H1 (cell line): ENCODE measurements at regions not wholly inside any gene's neighbourhood (a gene's known extent, or its start where the extent isn't known, plus 50 kb on each side); places are given as distances from the start of the nearest gene placed in this dataset.
A peak's percentile ranks its signal among the peaks of the same experiment; 100 is the strongest.

Experiments used
- CTCF ChIA-PET: fragments of 300-600 bp; sonication (Branson Sonifier 250); formaldehyde crosslinking; loops from one replicate; lab custom pipeline; 2021; ENCODE audit not compliant: partially characterized antibody; lab: Charles Lee
- POLR2A ChIA-PET: fragments of 300-600 bp; sonication (Branson Sonifier 250); formaldehyde crosslinking; loops from one replicate; lab custom pipeline; 2021; ENCODE audit warnings: inconsistent platforms; ENCODE audit not compliant: partially characterized antibody; lab: Charles Lee
- DNase-seq, 2 experiments: peaks; one replicate each; pipeline versions ENCODE4 v3.0.0 to v3.0.0-alpha.2; 2010 to 2022; ENCODE audit warnings: low spot score in 2 of 2, low read depth in 1 of 2, mixed read lengths in 1 of 2
- FAIRE-seq: peaks from 2 replicates; lab custom pipeline; 2011; peaks lifted over from hg19 to GRCh38; lab: Jason Lieb, UNC
- H2AFZ ChIP-seq: 2 replicates; pipeline ENCODE4 v1.8.1; 2012; ENCODE audit warnings: low read length, inconsistent platforms
- H2AK5ac ChIP-seq: 2 replicates; pipeline ENCODE4 v1.6.1; 2013; ENCODE audit warnings: low read depth, low read length
- H2BK120ac ChIP-seq: replicated peaks from 2 replicates; pipeline ENCODE3; 2013; ENCODE audit warnings: low read depth, low read length, inconsistent platforms
- H2BK12ac ChIP-seq: 2 replicates; pipeline ENCODE4 v1.6.1; 2013; ENCODE audit warnings: low read depth, low read length
- H2BK15ac ChIP-seq: 2 replicates; pipeline ENCODE4 v1.6.1; 2013; ENCODE audit warnings: low read length
- H2BK20ac ChIP-seq: 2 replicates; pipeline ENCODE4 v1.6.1; 2013; ENCODE audit warnings: low read length
- H2BK5ac ChIP-seq: 2 replicates; pipeline ENCODE4 v1.6.1; 2013; ENCODE audit warnings: low read depth, low read length
- H3K14ac ChIP-seq: 2 replicates; pipeline ENCODE4 v1.6.1; 2013; ENCODE audit warnings: inconsistent platforms; ENCODE audit not compliant: insufficient read length
- H3K18ac ChIP-seq: 2 replicates; pipeline ENCODE4 v1.6.1; 2013; ENCODE audit warnings: low read length; ENCODE audit errors: extremely low read depth
- H3K23ac ChIP-seq: 2 replicates; pipeline ENCODE4 v1.6.1; 2013; ENCODE audit warnings: inconsistent platforms; ENCODE audit not compliant: insufficient read length
- H3K23me2 ChIP-seq: 2 replicates; pipeline ENCODE4 v1.6.1; 2013; ENCODE audit warnings: low read depth, low read length
- H3K27ac ChIP-seq: 2 replicates; pipeline ENCODE4 v1.6.1; 2011; ENCODE audit warnings: low read depth, low read length, inconsistent platforms
- H3K27me3 ChIP-seq, 4 experiments: replicated peaks in 1 of 4; 1 replicate in 1 of 4; 2 replicates in 3 of 4; pipeline versions ENCODE4 v1.6.1 to v1.8.1; 2011 to 2013; ENCODE audit warnings: low read length in 3 of 4, mild to moderate bottlenecking in 3 of 4, inconsistent platforms in 2 of 4, mixed read lengths in 2 of 4, moderate library complexity in 1 of 4; ENCODE audit not compliant: control insufficient read depth in 3 of 4, insufficient read depth in 3 of 4; ENCODE audit errors: extremely low read depth in 1 of 4
- H3K36me3 ChIP-seq, 4 experiments: 2 replicates each; pipeline versions ENCODE4 v1.6.1 to v1.8.1; 2011 to 2013; ENCODE audit warnings: mild to moderate bottlenecking in 4 of 4, low read length in 3 of 4, moderate library complexity in 2 of 4, control low read depth in 1 of 4, inconsistent platforms in 1 of 4; ENCODE audit not compliant: insufficient read depth in 4 of 4, control insufficient read depth in 2 of 4
- H3K4ac ChIP-seq: replicated peaks from 2 replicates; pipeline ENCODE3; 2013; ENCODE audit warnings: low read length, low read depth, mixed read lengths, inconsistent platforms; ENCODE audit not compliant: insufficient read length
- H3K4me1 ChIP-seq, 4 experiments: replicated peaks in 1 of 4; 1 replicate in 1 of 4; 2 replicates in 3 of 4; pipeline versions ENCODE4 v1.6.1 to v1.8.1; 2011 to 2013; ENCODE audit warnings: low read length in 3 of 4, inconsistent platforms in 2 of 4, mixed read lengths in 1 of 4; ENCODE audit not compliant: insufficient read depth in 4 of 4, control insufficient read depth in 3 of 4
- H3K4me2 ChIP-seq, 2 experiments: 2 replicates each; pipeline versions ENCODE4 v1.6.1 to v1.8.1; 2011 to 2013; ENCODE audit warnings: low read depth in 2 of 2, low read length in 2 of 2, control low read depth in 1 of 2, inconsistent platforms in 1 of 2, mild to moderate bottlenecking in 1 of 2; ENCODE audit not compliant: insufficient read depth in 1 of 2
- H3K4me3 ChIP-seq, 4 experiments: fragments of 200-600, 300-600 bp in 1 of 4; sonication (generic), shearing (Covaris generic), sonication (Bioruptor Twin) in 1 of 4; 2 replicates each; pipeline versions ENCODE4 v1.5.1 to v1.8.1; 2011 to 2016; ENCODE audit warnings: low read length in 4 of 4, low read depth in 3 of 4, control low read depth in 2 of 4, inconsistent platforms in 2 of 4, mild to moderate bottlenecking in 2 of 4, mixed read lengths in 1 of 4, moderate library complexity in 1 of 4; ENCODE audit not compliant: insufficient read depth in 2 of 4; ENCODE audit errors: extremely low read depth in 1 of 4
- H3K56ac ChIP-seq: replicated peaks from 2 replicates; pipeline ENCODE3; 2013; ENCODE audit warnings: low read depth, mild to moderate bottlenecking, mixed read lengths, low read length, inconsistent platforms; ENCODE audit not compliant: insufficient read length
- H3K79me1 ChIP-seq: 2 replicates; pipeline ENCODE4 v1.6.1; 2013; ENCODE audit warnings: low read depth, low read length, control low read depth
- H3K79me2 ChIP-seq, 2 experiments: 2 replicates each; pipeline versions ENCODE4 v1.6.1 to v1.8.1; 2012 to 2013; ENCODE audit warnings: low read length in 2 of 2, mild to moderate bottlenecking in 2 of 2, inconsistent platforms in 1 of 2; ENCODE audit not compliant: insufficient read depth in 2 of 2, control insufficient read depth in 1 of 2
- H3K9ac ChIP-seq, 4 experiments: replicated peaks in 1 of 4; 1 replicate in 1 of 4; 2 replicates in 3 of 4; pipeline versions ENCODE4 v1.6.1 to v1.8.1; 2011 to 2013; ENCODE audit warnings: low read depth in 3 of 4, low read length in 3 of 4, control low read depth in 2 of 4, mild to moderate bottlenecking in 2 of 4, moderate library complexity in 2 of 4, inconsistent platforms in 1 of 4; ENCODE audit errors: extremely low read depth in 1 of 4
- H3K9me3 ChIP-seq, 2 experiments: 2 replicates each; pipeline versions ENCODE4 v1.6.1 to v1.8.1; 2012 to 2013; ENCODE audit warnings: mild to moderate bottlenecking in 2 of 2, moderate library complexity in 2 of 2, control low read depth in 1 of 2, inconsistent platforms in 1 of 2, low read depth in 1 of 2, low read length in 1 of 2, mixed read lengths in 1 of 2; ENCODE audit not compliant: insufficient read depth in 2 of 2
- H4K20me1 ChIP-seq, 2 experiments: replicated peaks in 1 of 2; 2 replicates each; pipeline versions ENCODE3 to v1.8.1; 2011 to 2013; ENCODE audit warnings: inconsistent platforms in 2 of 2, low read length in 2 of 2, mild to moderate bottlenecking in 1 of 2; ENCODE audit not compliant: insufficient read depth in 2 of 2, control insufficient read depth in 1 of 2
- H4K5ac ChIP-seq: 2 replicates; pipeline ENCODE4 v1.6.1; 2013; ENCODE audit warnings: low read length, low read depth, mixed read lengths, inconsistent platforms; ENCODE audit not compliant: insufficient read length
- H4K8ac ChIP-seq: 2 replicates; pipeline ENCODE4 v1.8.0; 2013; ENCODE audit warnings: mild to moderate bottlenecking, moderate library complexity, low read length, inconsistent platforms; ENCODE audit not compliant: insufficient read depth; ENCODE audit errors: extremely low read depth
- H4K91ac ChIP-seq: replicated peaks from 2 replicates; pipeline ENCODE3; 2013; ENCODE audit warnings: low read length, mixed read lengths, inconsistent platforms; ENCODE audit not compliant: insufficient read length
- CBX8 ChIP-seq: fragments of 300-800, 300-1000 bp; sonication (generic); IDR thresholded peaks from 2 replicates; pipeline ENCODE4 v1.7.1; 2016; ENCODE audit warnings: low read depth, low read length, borderline replicate concordance
- RAD21 ChIP-seq, 2 experiments: IDR thresholded peaks in 1 of 2; conservative IDR thresholded peaks in 1 of 2; 2 replicates each; pipeline ENCODE4 v1.6.1; 2011; ENCODE audit warnings: low read depth in 2 of 2, low read length in 2 of 2, improper control_type of control experiment in 1 of 2, inconsistent platforms in 1 of 2, mild to moderate bottlenecking in 1 of 2, moderate library complexity in 1 of 2
- SIX5 ChIP-seq: IDR thresholded peaks from 2 replicates; pipeline ENCODE4 v1.6.1; 2011; ENCODE audit warnings: mild to moderate bottlenecking, low read depth, low read length
- WGBS, 2 experiments: shearing (Covaris generic) in 1 of 2; methylation state at CpG; one replicate each; pipeline versions ENCODE4 v1.1.6 to v1.1.7; 2013 to 2015; ENCODE audit warnings: low lambda C conversion rate in 2 of 2, mixed read lengths in 2 of 2, inconsistent platforms in 1 of 2, low coverage in 1 of 2, missing lambda C conversion rate in 1 of 2; ENCODE audit not compliant: insufficient replicate concordance in 2 of 2, insufficient coverage in 1 of 2, insufficient read length in 1 of 2; ENCODE audit errors: extremely low coverage in 1 of 2, missing lambda C conversion rate in 1 of 2; 5-methylcytosine and 5-hydroxymethylcytosine counted together

GRCh38 chr6:137975188-137975940 is 108.3 kb downstream of the TNFAIP3 start:
- no peak for FAIRE-seq
- no peak overlapping the region for H3K23ac ChIP-seq
- no peak overlapping the region for H2BK20ac ChIP-seq
- H3K36me3 ChIP-seq: no peaks in the 10 kb centered on the region
- H3K4ac ChIP-seq: no peak overlapping the region
- H3K23me2 ChIP-seq: no peaks in the 10 kb centered on the region
- H2BK5ac ChIP-seq: no peak overlapping the region
- no peak overlapping the region for H3K56ac ChIP-seq
- no peak overlapping the region for H3K18ac ChIP-seq
- no peaks in the 10 kb centered on the region for H3K27me3 ChIP-seq
- H2AK5ac ChIP-seq: no peak overlapping the region
- no peak overlapping the region for H2BK12ac ChIP-seq
- H3K79me1 ChIP-seq: no peaks in the 10 kb centered on the region
- no peak overlapping the region for H4K5ac ChIP-seq
- H3K4me3 ChIP-seq: no peak overlapping the region
- DNase-seq: no peak
- no peak overlapping the region for H2AFZ ChIP-seq
- ChIA-PET POLR2A (no interaction called here), CTCF (interaction anchor here (0.6 to 2.4 kb wide), 10 partner anchors 11 to 270 kb away, joined by 3 to 12 read pairs (median 4); no protein-coding TSS in a partner anchor)
- no peak overlapping the region for H3K9ac ChIP-seq
- H4K20me1 ChIP-seq: no peaks in the 10 kb centered on the region
- no peaks in the 10 kb centered on the region for H3K79me2 ChIP-seq
- no peak overlapping the region for H2BK15ac ChIP-seq
- no peak overlapping the region for H3K4me2 ChIP-seq
- H4K91ac ChIP-seq: no peak overlapping the region
- H3K14ac ChIP-seq: no peak overlapping the region
- peak; percentile 33 to 49 for TF ChIP-seq RAD21 (IDR thresholded peaks at IDR 0.05 in 1 of 2, conservative IDR thresholded peaks at IDR 0.05 in 1 of 2; ENCODE audit: low read depth in 2 of 2, low read length in 2 of 2)
- no peak for TF ChIP-seq SIX5
- TF ChIP-seq CBX8: no peak
- TF ChIP-seq, all 59 proteins: peak for 1
- Histone ChIP-seq H2BK120ac (no peak overlapping the region), H3K4me1 (no peaks in the 10 kb centered on the region), H3K27ac (no peak overlapping the region), H4K8ac (no peak overlapping the region), H3K9me3 (no peaks in the 10 kb centered on the region)
- WGBS, 2 experiments: 74% methylated on average over 6 of the region's 6 CpGs; no CpG with 5 or more reads in 1 of the 2 experiments
